Endothelial cell of umbilical vein (primary cell): ENCODE measurements at regions not wholly inside any gene's neighbourhood (a gene's known extent, or its start where the extent isn't known, plus 50 kb on each side); places are given as distances from the start of the nearest gene placed in this dataset.

Source experiments
- CTCF ChIP-seq, 2 donors: IDR thresholded peaks; 1 replicate in 1 of 2; 2 replicates in 1 of 2; pipeline ENCODE4 v1.5.1; 2011; ENCODE audit warnings: low read length in 2 of 2, mild to moderate bottlenecking in 2 of 2, moderate library complexity in 2 of 2, control low read depth in 1 of 2, inconsistent platforms in 1 of 2, low read depth in 1 of 2; ENCODE audit not compliant: insufficient read depth in 1 of 2; ENCODE audit errors: extremely low read depth in 1 of 2
- EZH2 ChIP-seq: IDR thresholded peaks from 2 replicates; pipeline ENCODE4 v1.6.1; 2012; ENCODE audit warnings: borderline replicate concordance, low read depth, mild to moderate bottlenecking, moderate library complexity, low read length, inconsistent platforms; ENCODE audit not compliant: severe bottlenecking
- JUN ChIP-seq: IDR thresholded peaks from 2 replicates; pipeline ENCODE4 v1.6.1; 2011; ENCODE audit warnings: borderline replicate concordance, low read depth; ENCODE audit not compliant: insufficient read length, insufficient read depth
- MYC ChIP-seq: IDR thresholded peaks from one replicate; pipeline ENCODE4 v1.6.1; 2011; ENCODE audit warnings: mild to moderate bottlenecking, low read depth, low read length
- POLR2A ChIP-seq: IDR thresholded peaks from 2 replicates; pipeline ENCODE4 v1.6.1; 2012; ENCODE audit warnings: low read depth, mild to moderate bottlenecking, control low read depth, low read length

DNA sequence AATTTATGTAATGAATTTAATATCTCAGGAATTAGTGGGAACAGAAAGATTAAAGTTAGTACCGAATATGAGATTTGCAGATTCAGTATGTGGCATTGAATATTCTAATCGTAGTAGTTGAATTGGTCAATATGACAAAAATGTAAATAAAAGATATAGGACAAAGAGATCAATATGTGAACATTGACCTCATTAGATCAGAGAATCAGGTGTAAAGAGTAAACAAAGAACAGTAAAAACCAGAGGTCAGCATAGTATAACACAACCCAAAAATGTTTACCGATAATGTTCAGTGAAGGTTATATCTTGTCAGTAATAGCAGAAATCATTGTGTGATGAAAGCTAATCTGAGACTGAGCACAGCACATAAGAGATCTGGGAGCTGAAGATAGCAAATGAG lies 152.0 kb downstream of the FAM83B start:
- TF ChIP-seq CTCF (IDR thresholded peaks at IDR 0.05; ENCODE audit: extremely low read depth in 1 of 2, insufficient read depth in 1 of 2, low read depth in 1 of 2, low read length in 2 of 2) (no peak), JUN (no peak), POLR2A (no peak), MYC (no peak), EZH2 (no peak)
